Inferior parietal cortex (tissue), 1 donor: ENCODE measurements at regions not wholly inside any gene's neighbourhood (a gene's known extent, or its start where the extent isn't known, plus 50 kb on each side); places are given as distances from the start of the nearest gene placed in this dataset.
A peak's percentile ranks its signal among the peaks of the same experiment; 100 is the strongest.

Source experiments
- DNase-seq: peaks from one replicate; pipeline ENCODE4 v3.0.0-alpha.2; 2016; ENCODE audit errors: extremely low spot score

- DNase-seq: no peak
Observed at GRCh38 chr3:70800951-70801350, 488.5 kb upstream of the MDFIC2 start.

GRCh38 chr3:70789878-70790277, 477.4 kb upstream of the MDFIC2 start:
- no peak for DNase-seq

GRCh38 chr3:70780790-70781189, 468.4 kb upstream of the MDFIC2 start:
- no peak for DNase-seq

GRCh38 chr3:70779296-70779695, 466.9 kb upstream of the MDFIC2 start:
- no peak for DNase-seq

GRCh38 chr3:70776081-70776480, 463.6 kb upstream of the MDFIC2 start:
- DNase-seq: no peak

DNA sequence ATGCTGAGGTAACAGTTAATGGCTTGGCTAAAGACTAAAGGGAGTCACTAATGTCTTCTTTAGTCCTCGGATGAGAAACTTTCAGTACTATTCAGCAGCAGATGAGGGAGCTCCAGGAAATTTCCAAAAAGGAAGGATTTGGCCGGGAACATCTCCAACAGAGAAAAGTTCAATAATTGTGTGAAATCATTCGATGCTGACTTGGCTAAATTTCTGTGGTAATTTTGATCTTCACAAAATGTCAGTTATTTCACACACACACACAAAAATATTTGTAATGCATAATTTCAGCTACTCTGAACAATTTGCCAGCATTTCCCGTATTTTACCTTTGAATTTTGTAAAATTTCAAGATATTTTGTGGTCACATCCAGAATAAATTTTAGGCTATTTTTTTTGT, 462.8 kb upstream of the MDFIC2 start:
- no peak for DNase-seq

GRCh38 chr3:70774641-70775040, 462.2 kb upstream of the MDFIC2 start:
- DNase-seq: no peak

DNA sequence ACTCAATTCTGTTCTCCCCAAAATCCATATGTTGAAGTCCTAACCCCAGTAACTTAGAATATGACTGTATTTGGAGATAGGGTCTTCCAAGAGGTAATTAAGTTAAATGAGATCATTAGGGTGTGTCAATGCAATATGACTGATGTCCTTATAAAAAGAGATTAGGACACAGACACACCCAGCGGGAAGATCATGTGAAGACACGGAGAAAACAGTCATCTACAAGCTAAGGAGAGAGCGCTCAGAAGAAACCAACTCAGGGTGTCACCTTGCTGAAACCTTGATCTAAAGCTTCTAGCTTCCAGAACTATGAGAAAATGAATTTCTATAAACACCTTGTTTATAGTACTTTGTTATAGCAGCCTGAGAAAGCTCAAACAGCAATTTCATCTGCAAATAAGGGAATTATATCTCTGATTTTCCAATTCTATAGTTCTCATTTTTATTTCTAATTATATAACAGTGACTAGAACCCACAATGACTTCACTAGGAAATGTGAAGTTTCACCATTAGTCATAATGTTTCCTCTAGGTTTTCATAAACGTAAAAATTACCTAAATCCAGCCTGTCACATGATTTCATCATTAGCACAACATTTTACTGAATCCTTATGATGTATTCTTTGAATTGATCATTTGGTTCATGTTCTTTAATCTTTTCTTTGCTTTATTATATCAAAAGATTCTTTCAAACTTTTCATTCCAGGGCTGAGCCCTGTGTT, 459.1 kb upstream of the MDFIC2 start:
- no peak for DNase-seq

DNA sequence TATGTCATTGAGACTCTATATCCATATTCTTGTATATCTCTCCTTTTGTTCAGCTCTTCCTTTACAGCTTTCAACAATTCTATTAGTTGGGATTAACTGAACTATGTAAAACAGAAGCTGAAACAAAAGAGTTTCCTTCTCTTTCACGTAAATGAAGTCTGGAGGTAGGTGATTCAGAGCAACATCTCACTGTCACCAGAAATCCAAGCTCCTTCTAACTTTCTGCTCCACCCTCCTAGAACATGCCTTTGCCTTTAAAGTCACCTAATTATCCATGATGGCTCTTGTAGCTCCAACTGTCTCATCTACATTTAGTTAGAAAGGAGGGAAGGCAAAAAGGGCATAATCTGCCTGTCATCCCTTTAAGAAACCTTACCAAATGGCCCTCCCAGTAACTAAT, 458.2 kb upstream of the MDFIC2 start:
- no peak for DNase-seq

- no peak for DNase-seq
Observed at GRCh38 chr3:70766301-70766700, 453.9 kb upstream of the MDFIC2 start.

- DNase-seq: peak; percentile 20
Observed at GRCh38 chr3:70763894-70764293, 451.5 kb upstream of the MDFIC2 start.

- no peak for DNase-seq
Observed at GRCh38 chr3:70757658-70758057, 445.2 kb upstream of the MDFIC2 start.

GRCh38 chr3:70755526-70755925, 443.1 kb upstream of the MDFIC2 start:
- DNase-seq: no peak

- no peak for DNase-seq
Observed at GRCh38 chr3:70754314-70754713, 441.9 kb upstream of the MDFIC2 start.

- no peak for DNase-seq
Observed at GRCh38 chr3:70753572-70753971, 441.1 kb upstream of the MDFIC2 start.

DNA sequence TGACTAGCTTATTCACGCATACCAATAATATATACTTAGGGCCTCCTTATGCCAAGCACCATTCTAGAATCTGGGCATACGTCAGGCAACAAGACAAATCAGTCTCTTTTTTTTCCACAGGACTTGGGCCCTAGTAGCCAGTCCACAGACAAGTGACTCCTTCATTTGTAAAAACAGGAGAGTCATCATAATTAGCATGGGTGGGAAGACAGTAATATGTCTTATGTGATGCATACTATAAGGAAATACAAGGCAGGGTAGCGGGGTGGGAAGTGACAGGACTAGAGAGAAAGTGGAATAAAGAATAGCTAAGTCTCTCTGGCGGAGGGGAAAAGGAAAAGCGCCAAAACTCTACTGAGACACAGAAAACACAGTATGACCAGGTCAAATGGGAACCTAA, 439.6 kb upstream of the MDFIC2 start:
- no peak for DNase-seq

GRCh38 chr3:70749122-70749521, 436.7 kb upstream of the MDFIC2 start:
- DNase-seq: no peak

DNA sequence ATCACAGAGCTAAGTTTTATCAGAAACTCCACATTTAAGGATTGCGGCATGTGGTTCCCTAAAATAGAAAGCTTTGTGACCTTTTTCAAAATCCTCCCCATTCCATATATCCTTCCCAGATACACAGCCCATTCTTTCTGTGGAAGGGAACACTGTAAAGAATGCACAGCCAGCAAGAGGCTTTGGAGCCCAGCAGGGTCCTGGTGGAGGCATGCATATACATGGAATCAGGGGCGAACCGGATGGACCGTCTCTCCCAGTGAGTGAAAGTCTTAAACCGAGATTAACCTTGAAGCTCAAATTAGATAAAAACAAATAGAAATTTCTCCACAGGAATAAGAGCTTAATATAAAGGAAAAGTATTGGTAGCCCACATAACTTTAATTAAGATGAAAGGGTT, 436.2 kb upstream of the MDFIC2 start:
- no peak for DNase-seq

- DNase-seq: no peak
Observed at GRCh38 chr3:70747847-70748246, 435.4 kb upstream of the MDFIC2 start.

DNA sequence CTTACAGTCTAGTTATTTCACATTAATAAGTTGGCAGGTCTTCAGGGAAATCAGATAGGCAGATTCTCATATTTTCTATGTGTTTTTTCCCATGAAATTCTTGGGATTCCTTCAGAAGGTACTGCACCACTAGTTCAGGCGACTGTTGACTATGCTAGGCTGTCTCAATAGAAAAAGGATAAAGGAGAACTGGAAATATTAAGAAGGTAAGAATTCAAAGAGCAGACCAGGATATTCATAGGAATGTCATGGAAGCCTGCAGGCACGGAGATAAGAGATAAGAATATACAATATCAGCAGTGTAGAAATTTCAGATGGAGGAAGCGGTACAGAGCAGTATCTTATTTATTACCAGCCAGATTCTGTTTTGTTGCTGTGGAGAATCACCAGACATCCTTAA, 432.1 kb upstream of the MDFIC2 start:
- DNase-seq: no peak

- no peak for DNase-seq
Observed at GRCh38 chr3:70743754-70744153, 431.3 kb upstream of the MDFIC2 start.

DNA sequence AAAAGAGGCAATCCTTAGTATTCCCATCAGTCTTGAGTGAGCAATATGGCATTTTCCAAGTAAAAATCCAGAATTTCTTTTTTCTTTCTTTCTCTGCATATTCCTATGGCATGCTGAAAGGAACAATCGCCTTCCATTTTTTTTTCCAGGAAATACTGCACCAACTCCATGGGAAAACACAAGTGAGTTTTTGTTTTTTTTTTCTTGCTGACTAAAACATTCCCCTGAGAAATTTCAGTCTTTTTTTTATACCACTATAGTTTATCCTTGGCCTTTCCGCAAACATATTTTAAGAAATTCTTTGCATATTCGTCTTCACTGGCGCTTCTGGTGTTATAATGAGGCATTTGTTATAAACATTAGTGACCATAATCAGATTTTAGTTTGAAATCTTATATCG, 429.6 kb upstream of the MDFIC2 start:
- DNase-seq: no peak

- DNase-seq: no peak
Observed at GRCh38 chr3:70740872-70741271, 428.4 kb upstream of the MDFIC2 start.

DNA sequence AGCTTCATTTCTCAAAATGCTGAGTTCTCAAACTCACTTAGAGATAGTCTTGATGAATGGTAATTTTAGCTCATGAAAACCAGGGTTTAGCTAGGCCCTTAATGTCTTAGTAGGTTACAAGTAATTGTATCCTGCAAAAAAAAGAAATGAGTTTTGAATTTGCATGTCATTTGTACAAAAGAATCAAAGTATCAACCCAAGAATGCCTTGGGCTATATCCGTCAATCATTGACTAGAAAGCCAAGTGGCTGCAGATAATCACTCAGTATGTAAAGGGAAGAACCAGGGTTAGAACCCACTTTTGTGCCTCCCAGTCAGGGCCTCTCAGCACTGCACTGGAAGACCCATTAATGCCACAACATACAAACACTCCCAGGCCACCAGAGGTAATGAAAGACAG, 427.6 kb upstream of the MDFIC2 start:
- no peak for DNase-seq
